ENCODE measurements at regions not wholly inside any gene's neighbourhood (a gene's known extent, or its start where the extent isn't known, plus 50 kb on each side); places are given as distances from the start of the nearest gene placed in this dataset.
"Not testable (repeated sequence)": the region's sequence is repeated elsewhere in the genome, so short reads cannot be mapped to it uniquely, and the experiment has no call there.

DNA sequence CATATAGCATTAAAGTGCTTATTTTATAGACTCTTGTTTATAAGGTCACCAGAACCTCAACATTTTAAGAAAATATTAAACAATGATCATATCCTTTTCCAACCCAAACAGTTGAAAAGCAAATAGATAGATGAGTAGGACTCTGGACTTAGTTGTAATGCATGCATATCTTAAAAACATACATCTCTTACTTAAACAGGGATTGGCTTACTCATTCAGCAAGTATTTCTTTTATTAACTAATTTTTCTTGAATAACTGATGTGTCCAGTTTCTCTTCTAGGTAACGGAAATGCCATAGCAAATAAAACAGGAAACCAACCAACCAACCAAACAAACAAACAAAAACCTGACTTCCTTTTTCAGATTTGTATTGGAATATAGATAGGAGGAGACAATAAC lies 70.9 kb upstream of the NBPF4 start:
- no peak overlapping the region for H3K4me3 Mint-ChIP-seq
- no peaks in the 10 kb centered on the region for H3K4me1 Mint-ChIP-seq
- H3K36me3 Mint-ChIP-seq = no peaks in the 10 kb centered on the region
- H3K9me3 Mint-ChIP-seq = no peaks in the 10 kb centered on the region
- no peak overlapping the region for H3K27ac Mint-ChIP-seq
- no peak for ATAC-seq
- no peak for DNase-seq (ENCODE audit: low spot score in 2 of 2)

DNA sequence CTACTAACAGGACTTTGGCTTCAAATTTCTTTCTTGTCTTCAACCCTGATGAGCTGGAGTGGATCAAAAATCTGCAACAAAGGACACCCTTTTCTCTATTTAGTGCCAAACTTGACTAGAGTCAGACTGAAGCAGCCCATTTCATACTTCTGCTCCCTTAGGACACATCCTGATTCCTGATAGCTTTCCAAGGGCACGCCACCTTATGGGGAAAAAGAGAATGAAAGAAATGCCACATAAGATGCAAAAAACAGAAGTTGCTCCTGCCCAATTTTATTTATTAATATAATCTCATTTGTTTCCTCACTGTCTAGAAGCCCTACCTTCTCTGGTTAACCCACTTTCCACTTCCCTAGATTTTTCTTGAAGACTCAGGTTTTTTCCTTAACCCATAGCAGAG lies 72.7 kb upstream of the NBPF4 start:
- Mint-ChIP-seq H3K36me3 (no peaks in the 10 kb centered on the region), H3K27ac (no peak overlapping the region), H3K4me1 (no peaks in the 10 kb centered on the region), H3K4me3 (no peak overlapping the region), H3K9me3 (no peaks in the 10 kb centered on the region)
- DNase-seq (ENCODE audit: low spot score in 2 of 2) = no peak
- ATAC-seq = no peak

DNA sequence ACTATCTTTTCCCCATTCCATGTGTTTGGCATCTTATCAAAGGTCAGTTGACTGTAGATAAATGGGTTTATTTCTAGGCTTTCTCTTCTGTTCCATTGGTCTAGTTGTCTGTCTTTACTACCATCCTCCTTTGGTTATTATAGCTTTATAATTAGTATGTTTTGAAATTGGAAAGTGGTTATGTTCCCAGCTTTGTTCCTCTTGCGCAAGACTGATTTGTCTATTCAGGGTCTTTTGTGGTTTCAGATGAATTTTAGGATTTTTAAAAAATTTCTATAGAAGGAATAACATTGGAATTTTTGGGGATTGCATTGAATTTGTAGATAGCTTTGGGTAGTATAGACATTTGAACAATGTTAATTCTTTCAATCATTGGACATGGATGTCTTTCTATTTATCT lies 77.0 kb upstream of the NBPF4 start:
- H3K9me3 Mint-ChIP-seq = peaks cover 3% of the 10 kb centered on the region
- H3K4me1 Mint-ChIP-seq = no peaks in the 10 kb centered on the region
- no peak overlapping the region for H3K4me3 Mint-ChIP-seq
- DNase-seq (ENCODE audit: low spot score in 2 of 2) (no peak), ATAC-seq (no peak)
- H3K27ac Mint-ChIP-seq = no peak overlapping the region
- H3K36me3 Mint-ChIP-seq = no peaks in the 10 kb centered on the region

DNA sequence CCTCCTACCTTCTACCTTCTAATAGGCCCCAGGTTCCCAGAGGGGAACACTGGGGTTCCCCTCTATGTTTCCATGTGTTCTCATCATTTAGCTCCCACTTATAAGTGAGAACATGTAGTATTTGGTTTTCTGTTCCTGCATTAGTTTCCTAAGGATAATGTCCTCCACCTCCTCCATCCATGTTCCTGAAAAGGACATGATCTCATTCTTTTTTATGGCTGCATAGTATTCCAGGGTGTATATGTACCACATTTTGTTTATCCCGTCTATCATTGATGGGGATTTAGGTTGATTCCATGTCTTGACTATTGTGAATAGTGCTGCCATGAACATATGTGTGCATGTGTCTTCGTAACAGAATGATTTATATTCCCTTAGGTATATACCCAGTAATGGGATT lies 81.5 kb upstream of the NBPF4 start:
- not testable (repeated sequence) for H3K4me1 Mint-ChIP-seq; H3K27ac Mint-ChIP-seq; H3K9me3 Mint-ChIP-seq; ATAC-seq; DNase-seq (ENCODE audit: low spot score in 2 of 2); H3K36me3 Mint-ChIP-seq; H3K4me3 Mint-ChIP-seq

DNA sequence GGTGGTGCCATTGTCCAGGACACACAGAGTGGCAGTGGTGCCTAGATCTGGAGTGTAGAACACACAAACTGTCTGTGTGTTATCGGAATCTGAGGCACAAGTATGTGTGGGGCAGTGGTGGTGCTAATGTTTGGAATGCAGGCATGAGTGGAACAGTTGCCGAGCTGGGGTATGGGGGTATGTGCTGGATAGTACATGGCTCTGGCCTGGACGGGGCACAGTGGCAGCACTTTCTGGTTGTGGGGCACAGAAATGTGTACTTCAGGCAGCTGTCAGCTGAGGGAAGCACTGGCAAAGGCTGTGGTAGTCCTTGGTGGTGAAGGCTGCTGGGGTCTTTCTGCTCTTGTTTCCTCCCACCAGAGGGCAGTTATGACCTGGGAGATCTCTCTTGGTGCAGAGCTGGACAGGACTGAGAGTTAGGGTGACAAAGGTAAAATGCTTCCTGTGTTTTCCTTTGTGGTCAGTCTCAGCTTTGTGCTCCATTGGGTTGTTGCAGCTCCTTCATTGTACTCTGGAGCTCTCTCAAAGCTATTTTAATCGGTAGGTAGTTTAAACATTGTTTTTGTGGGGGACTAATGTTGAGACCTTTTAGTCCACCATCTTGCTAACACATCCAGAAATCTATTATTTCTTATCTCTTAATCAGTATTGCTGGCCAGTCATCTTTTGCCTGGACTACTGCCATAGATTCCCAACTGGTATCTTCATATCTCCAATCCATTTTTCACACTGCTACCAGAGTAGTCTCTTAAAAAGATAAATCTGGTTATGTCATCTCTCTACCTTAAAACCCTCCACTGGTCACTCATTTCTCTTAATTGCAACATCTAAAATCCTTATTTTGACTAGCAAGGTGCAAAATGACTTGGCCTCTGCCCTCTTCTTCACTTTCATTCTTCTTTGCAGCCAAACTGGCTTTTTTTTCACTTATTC lies 83.9 kb upstream of the NBPF4 start:
- Mint-ChIP-seq H3K27ac (no peak overlapping the region), H3K4me3 (no peak overlapping the region), H3K36me3 (no peaks in the 10 kb centered on the region), H3K9me3 (peaks cover 9% of the 10 kb centered on the region), H3K4me1 (no peaks in the 10 kb centered on the region)
- DNase-seq (ENCODE audit: low spot score in 2 of 2) = no peak
- peak; percentile 31 for ATAC-seq

DNA sequence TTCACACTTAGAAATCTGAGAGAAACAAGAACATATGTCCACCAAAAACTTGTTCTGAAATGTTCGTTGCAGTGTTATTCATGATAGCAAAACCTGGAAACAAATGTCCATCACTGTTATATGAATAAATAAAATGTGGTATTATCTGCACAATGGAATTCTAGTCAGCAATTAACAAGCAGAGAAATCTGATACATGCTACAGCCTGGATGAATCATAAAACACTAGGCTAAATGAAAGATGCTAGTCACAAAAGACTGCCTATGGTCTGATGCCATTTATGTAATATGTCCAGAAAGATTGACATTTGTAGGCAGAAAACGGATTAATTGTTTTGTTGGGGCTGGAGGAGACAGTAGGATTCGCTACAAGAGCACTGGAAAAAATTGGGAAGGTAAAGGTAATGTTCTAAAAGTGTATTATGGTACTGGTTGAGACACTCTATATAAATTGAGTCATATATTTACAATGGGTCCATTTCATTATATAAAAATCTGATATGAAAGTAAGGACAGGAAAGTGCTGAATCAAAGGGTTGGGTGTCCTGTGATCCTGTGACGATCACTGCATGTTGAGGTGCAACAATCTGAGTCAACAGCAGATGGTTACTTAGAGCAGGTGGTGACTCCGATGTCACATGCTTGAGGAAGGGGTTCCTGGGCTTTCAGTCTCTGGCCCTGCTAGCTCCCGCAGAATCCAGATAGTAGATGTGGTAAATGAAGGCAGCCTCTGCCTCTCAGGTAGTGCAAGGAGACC lies 102.1 kb upstream of the NBPF4 start:
- Mint-ChIP-seq H3K4me1 (no peaks in the 10 kb centered on the region), H3K9me3 (peaks cover 2% of the 10 kb centered on the region), H3K4me3 (no peak overlapping the region), H3K36me3 (no peaks in the 10 kb centered on the region), H3K27ac (no peak overlapping the region)
- ATAC-seq (no peak), DNase-seq (ENCODE audit: low spot score in 2 of 2) (no peak)

DNA sequence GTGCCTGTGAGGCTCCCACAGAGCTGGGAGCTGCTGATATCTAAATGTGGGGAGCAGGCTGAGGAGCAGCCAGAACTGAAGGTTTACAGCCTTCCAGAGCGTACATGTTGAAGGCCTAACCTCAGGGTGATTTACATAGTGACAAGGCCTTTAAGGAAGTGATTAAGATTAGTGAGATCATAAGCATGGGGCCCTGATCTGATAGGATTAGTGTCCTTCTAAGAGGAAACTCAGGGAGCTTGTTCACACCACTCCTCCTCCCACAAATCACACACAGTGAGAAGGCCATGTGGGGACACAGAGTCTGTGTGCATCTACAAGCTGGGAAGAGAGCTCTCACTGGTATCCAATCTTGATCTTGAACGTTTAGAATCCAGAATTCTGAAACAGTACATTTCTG lies 92.3 kb upstream of the NBPF6 start:
- no peak for ATAC-seq
- no peaks in the 10 kb centered on the region for H3K36me3 Mint-ChIP-seq

DNA sequence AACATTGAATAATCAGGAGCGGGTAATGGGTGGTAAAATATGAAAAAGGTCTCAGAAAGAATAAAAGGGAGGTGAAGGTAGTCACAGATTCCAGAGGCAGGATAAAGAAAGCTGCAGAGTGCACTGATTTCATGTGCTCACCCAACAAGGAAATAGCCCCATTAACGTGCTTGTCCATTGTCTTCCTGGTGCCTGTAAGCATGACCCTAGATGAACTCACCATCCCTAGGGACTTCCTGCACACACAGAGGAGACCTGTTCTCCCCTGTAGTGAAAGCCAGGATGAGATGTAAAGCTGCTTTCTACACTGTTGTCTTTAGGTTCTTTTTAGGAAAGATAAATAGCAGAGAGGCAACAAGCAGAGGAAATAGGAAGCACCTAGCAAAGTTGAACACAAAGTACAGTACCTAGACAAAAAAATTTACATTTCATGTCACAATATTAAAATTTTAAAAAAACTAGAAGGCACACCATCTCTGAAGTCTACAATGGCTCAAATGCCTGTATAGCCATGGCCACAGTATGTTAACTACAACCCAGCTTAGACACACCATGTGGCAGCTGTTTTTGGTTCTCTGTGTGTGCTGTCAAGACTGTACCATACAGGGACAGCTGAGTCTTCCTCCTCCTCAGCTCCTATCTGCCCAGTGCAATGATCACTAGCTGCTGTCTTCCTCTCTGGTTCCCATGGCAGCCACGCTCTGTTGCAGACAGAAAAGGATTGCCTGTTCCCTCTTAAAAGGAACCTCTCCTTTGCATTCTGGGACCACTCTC lies 69.9 kb upstream of the NBPF6 start:
- not testable (repeated sequence) for H3K4me3 Mint-ChIP-seq; H3K4me1 Mint-ChIP-seq; H3K36me3 Mint-ChIP-seq; DNase-seq (ENCODE audit: low spot score in 2 of 2); H3K27ac Mint-ChIP-seq; H3K9me3 Mint-ChIP-seq
- peak; percentile 24 for ATAC-seq

More for the DNA sequence above, 92.3 kb upstream of the NBPF6 start:
- H3K27ac Mint-ChIP-seq = no peak overlapping the region
- H3K9me3 Mint-ChIP-seq = no peaks in the 10 kb centered on the region
- H3K4me1 Mint-ChIP-seq = no peaks in the 10 kb centered on the region
- DNase-seq (ENCODE audit: low spot score in 2 of 2) = no peak
- no peak overlapping the region for H3K4me3 Mint-ChIP-seq

Measured in stimulated activated effector memory CD8-positive, alpha-beta T cell treated with anti-CD3 and anti-CD28 coated beads, Interleukin-12 subunit alpha, Interleukin-12 subunit beta, amount 100 ng/mL, for 72 hours (primary cell).